ENCODE measurements at regions not wholly inside any gene's neighbourhood (a gene's known extent, or its start where the extent isn't known, plus 50 kb on each side); places are given as distances from the start of the nearest gene placed in this dataset.

DNA sequence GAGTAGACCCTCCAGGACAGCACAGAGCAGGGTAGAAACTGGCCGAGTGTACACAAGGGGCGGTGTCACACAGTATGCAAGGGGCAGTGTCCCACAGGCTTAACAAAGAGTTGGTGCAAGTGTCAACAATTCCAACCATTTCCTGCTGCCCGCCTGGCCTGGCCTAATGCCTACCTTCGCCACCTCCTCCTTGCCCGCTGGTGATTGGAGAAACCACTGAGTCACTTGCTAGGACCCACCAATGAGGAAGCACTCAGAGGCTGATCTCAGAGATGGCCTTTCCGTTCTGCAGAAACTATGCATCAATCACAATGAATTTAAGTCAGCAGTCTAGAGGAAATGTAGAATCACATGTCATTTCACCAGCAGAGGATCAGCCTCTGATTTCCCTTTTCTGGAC lies 263.3 kb upstream of the PKDCC start:
- TF ChIP-seq POLR2AphosphoS5 (IDR thresholded peaks at IDR 0.05; ENCODE audit: low read depth, low read length) (no peak), REST (IDR thresholded peaks at IDR 0.05; ENCODE audit: insufficient read depth in 1 of 2, low read depth in 2 of 2, low read length in 2 of 2) (no peak), SIN3A (IDR thresholded peaks at IDR 0.05; ENCODE audit: borderline replicate concordance, insufficient read depth, low read length) (no peak), TAF1 (IDR thresholded peaks at IDR 0.05; ENCODE audit: borderline replicate concordance, insufficient read depth, low read length) (no peak), FOXP2 (optimal IDR thresholded peaks at IDR 0.05; ENCODE audit: borderline replicate concordance, extremely low read depth, extremely low read length, insufficient read depth) (no peak)
